Glomerular visceral epithelial cell (primary cell): ENCODE measurements at regions not wholly inside any gene's neighbourhood (a gene's known extent, or its start where the extent isn't known, plus 50 kb on each side); places are given as distances from the start of the nearest gene placed in this dataset.
"Not testable (repeated sequence)": the region's sequence is repeated elsewhere in the genome, so short reads cannot be mapped to it uniquely, and the experiment has no call there.

ENCODE experiments used
- DNase-seq: peaks from one replicate; pipeline ENCODE4 v3.0.0-alpha.2; 2016; ENCODE audit errors: extremely low spot score

GRCh38 chr10:55162321-55162720, 361.3 kb upstream of the PCDH15 start:
- not testable (repeated sequence) for DNase-seq

GRCh38 chr10:55160655-55161283, 359.7 kb upstream of the PCDH15 start:
- no peak for DNase-seq

GRCh38 chr10:55158633-55159032, 357.6 kb upstream of the PCDH15 start:
- no peak for DNase-seq

GRCh38 chr10:55146032-55146431, 345.0 kb upstream of the PCDH15 start:
- DNase-seq, result peak; percentile 89

GRCh38 chr10:55144001-55144400, 343.0 kb upstream of the PCDH15 start:
- peak; percentile 15 for DNase-seq

- DNase-seq, result no peak
Measured at GRCh38 chr10:55141892-55142291, 340.9 kb upstream of the PCDH15 start.

GRCh38 chr10:55137063-55137462, 336.0 kb upstream of the PCDH15 start:
- no peak for DNase-seq

- no peak for DNase-seq
Measured at GRCh38 chr10:55104738-55105137, 303.7 kb upstream of the PCDH15 start.

GRCh38 chr10:55098452-55098851, 297.4 kb upstream of the PCDH15 start:
- no peak for DNase-seq

GRCh38 chr10:55091691-55092328, 290.8 kb upstream of the PCDH15 start:
- peak; percentile 14 for DNase-seq

- DNase-seq, result no peak
Measured at GRCh38 chr10:55078121-55078520, 277.1 kb upstream of the PCDH15 start.

- no peak for DNase-seq
Measured at GRCh38 chr10:55065185-55065584, 264.2 kb upstream of the PCDH15 start.

GRCh38 chr10:55063811-55064210, 262.8 kb upstream of the PCDH15 start:
- DNase-seq, result no peak

- no peak for DNase-seq
Measured at GRCh38 chr10:55062349-55062748, 261.3 kb upstream of the PCDH15 start.

- DNase-seq, result peak; percentile 2
Measured at GRCh38 chr10:55058800-55059199, 257.8 kb upstream of the PCDH15 start.

GRCh38 chr10:55051515-55051914, 250.5 kb upstream of the PCDH15 start:
- DNase-seq, result no peak

- no peak for DNase-seq
Measured at GRCh38 chr10:55048830-55049498, 247.9 kb upstream of the PCDH15 start.

GRCh38 chr10:55043540-55043939, 242.5 kb upstream of the PCDH15 start:
- no peak for DNase-seq

GRCh38 chr10:55033061-55033460, 232.0 kb upstream of the PCDH15 start:
- DNase-seq, result no peak

GRCh38 chr10:55024713-55025112, 223.7 kb upstream of the PCDH15 start:
- no peak for DNase-seq

GRCh38 chr10:55019439-55019838, 218.4 kb upstream of the PCDH15 start:
- DNase-seq, result no peak

GRCh38 chr10:55013318-55013717, 212.3 kb upstream of the PCDH15 start:
- DNase-seq, result no peak

GRCh38 chr10:55002420-55002819, 201.4 kb upstream of the PCDH15 start:
- DNase-seq, result no peak
